ENCODE measurements at regions not wholly inside any gene's neighbourhood (a gene's known extent, or its start where the extent isn't known, plus 50 kb on each side); places are given as distances from the start of the nearest gene placed in this dataset.

DNA sequence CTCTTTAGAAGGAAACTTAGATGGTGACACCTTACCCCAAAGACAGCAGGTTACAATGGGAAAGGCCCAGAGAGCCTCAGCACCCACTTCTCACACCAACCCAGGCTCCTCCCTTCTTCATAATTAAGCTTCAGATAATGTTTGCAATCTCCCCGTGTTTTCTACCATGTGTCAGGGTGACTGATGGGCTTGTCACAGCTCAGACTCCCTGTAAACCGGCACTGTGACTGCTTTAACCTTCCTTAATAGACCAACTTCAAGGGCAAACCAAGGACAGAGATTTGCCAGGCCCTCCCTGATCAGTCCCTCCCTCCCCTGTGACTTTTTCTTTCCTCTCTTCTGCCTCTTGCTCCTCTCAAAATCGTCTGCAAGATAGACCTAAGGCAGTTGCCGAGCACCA, 760.6 kb upstream of the EEF2KMT start:
- TF ChIP-seq, protein P1, sequence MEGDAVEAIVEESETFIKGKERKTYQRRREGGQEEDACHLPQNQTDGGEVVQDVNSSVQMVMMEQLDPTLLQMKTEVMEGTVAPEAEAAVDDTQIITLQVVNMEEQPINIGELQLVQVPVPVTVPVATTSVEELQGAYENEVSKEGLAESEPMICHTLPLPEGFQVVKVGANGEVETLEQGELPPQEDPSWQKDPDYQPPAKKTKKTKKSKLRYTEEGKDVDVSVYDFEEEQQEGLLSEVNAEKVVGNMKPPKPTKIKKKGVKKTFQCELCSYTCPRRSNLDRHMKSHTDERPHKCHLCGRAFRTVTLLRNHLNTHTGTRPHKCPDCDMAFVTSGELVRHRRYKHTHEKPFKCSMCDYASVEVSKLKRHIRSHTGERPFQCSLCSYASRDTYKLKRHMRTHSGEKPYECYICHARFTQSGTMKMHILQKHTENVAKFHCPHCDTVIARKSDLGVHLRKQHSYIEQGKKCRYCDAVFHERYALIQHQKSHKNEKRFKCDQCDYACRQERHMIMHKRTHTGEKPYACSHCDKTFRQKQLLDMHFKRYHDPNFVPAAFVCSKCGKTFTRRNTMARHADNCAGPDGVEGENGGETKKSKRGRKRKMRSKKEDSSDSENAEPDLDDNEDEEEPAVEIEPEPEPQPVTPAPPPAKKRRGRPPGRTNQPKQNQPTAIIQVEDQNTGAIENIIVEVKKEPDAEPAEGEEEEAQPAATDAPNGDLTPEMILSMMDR (conservative IDR thresholded peaks at IDR 0.05; ENCODE audit: low read depth, low read length), result no peak
- TF ChIP-seq MAFK (IDR thresholded peaks at IDR 0.05; ENCODE audit: low read depth, low read length) (no peak), SMC3 (IDR thresholded peaks at IDR 0.05; ENCODE audit: low read depth, low read length) (no peak), RAD21 (IDR thresholded peaks at IDR 0.05; ENCODE audit: low read length) (no peak), RCOR1 (IDR thresholded peaks at IDR 0.05; ENCODE audit: insufficient replicate concordance, low read length) (no peak), MXI1 (IDR thresholded peaks at IDR 0.05; ENCODE audit: borderline replicate concordance, low read depth, low read length) (no peak), POLR2A (IDR thresholded peaks at IDR 0.05; ENCODE audit: low read depth, low read length) (no peak), BHLHE40 (IDR thresholded peaks at IDR 0.05; ENCODE audit: low read depth, low read length) (no peak), CEBPB (IDR thresholded peaks at IDR 0.05; ENCODE audit: low read depth, low read length) (no peak), RFX5 (IDR thresholded peaks at IDR 0.05; ENCODE audit: low read depth, low read length) (no peak)
- TF ChIP-seq, protein P2, sequence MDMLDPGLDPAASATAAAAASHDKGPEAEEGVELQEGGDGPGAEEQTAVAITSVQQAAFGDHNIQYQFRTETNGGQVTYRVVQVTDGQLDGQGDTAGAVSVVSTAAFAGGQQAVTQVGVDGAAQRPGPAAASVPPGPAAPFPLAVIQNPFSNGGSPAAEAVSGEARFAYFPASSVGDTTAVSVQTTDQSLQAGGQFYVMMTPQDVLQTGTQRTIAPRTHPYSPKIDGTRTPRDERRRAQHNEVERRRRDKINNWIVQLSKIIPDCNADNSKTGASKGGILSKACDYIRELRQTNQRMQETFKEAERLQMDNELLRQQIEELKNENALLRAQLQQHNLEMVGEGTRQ (IDR thresholded peaks at IDR 0.05; ENCODE audit: low read depth, low read length), result no peak
- TF ChIP-seq, protein P3, sequence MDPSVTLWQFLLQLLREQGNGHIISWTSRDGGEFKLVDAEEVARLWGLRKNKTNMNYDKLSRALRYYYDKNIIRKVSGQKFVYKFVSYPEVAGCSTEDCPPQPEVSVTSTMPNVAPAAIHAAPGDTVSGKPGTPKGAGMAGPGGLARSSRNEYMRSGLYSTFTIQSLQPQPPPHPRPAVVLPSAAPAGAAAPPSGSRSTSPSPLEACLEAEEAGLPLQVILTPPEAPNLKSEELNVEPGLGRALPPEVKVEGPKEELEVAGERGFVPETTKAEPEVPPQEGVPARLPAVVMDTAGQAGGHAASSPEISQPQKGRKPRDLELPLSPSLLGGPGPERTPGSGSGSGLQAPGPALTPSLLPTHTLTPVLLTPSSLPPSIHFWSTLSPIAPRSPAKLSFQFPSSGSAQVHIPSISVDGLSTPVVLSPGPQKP (IDR thresholded peaks at IDR 0.05; ENCODE audit: borderline replicate concordance, low read depth, low read length), result no peak
